Sigmoid colon (tissue), 6 donors: ENCODE measurements at regions not wholly inside any gene's neighbourhood (a gene's known extent, or its start where the extent isn't known, plus 50 kb on each side); places are given as distances from the start of the nearest gene placed in this dataset.

Experiments
- DNase-seq: peaks from one replicate; pipeline ENCODE4 v3.0.0-alpha.2; 2019
- H3K27ac ChIP-seq, 4 donors: fragments of 200-600 bp; sonication (generic); one replicate each; pipeline ENCODE4 v1.5.1; 2016 to 2019; ENCODE audit warnings: mild to moderate bottlenecking in 1 of 4
- H3K27me3 ChIP-seq, 3 donors: fragments of 200-600 bp; sonication (generic); one replicate each; pipeline ENCODE4 v1.5.1; 2019; ENCODE audit warnings: mild to moderate bottlenecking in 1 of 3
- H3K36me3 ChIP-seq, 4 donors: fragments of 200-600 bp; sonication (generic); one replicate each; pipeline ENCODE4 v1.5.1; 2016 to 2019
- H3K4me1 ChIP-seq, 4 donors: fragments of 200-600 bp; sonication (generic); one replicate each; pipeline ENCODE4 v1.5.1; 2017 to 2019
- H3K4me3 ChIP-seq, 4 donors: fragments of 200-600 bp; sonication (generic); one replicate each; pipeline ENCODE4 v1.5.1; 2017 to 2019; ENCODE audit warnings: mild to moderate bottlenecking in 2 of 4, moderate library complexity in 1 of 4
- H3K9me3 ChIP-seq, 4 donors: fragments of 200-600 bp in 3 of 4; sonication (generic) in 3 of 4; one replicate each; pipeline versions ENCODE4 v1.5.1 to v1.6.1; 2013 to 2019
- EP300 ChIP-seq, 4 donors: sonication (generic); formaldehyde crosslinking; IDR thresholded peaks; one replicate each; pipeline ENCODE4 v1.6.1; 2017; ENCODE audit warnings: antibody characterized with exemption in 4 of 4
- POLR2A ChIP-seq, 2 donors: fragments of 450-650 bp; IDR thresholded peaks; one replicate each; pipeline ENCODE4 v1.6.1; 2016; ENCODE audit warnings: antibody characterized with exemption in 2 of 2, mild to moderate bottlenecking in 2 of 2, moderate library complexity in 2 of 2
- POLR2AphosphoS5 ChIP-seq, 4 donors: sonication (generic); formaldehyde crosslinking; IDR thresholded peaks; one replicate each; pipeline ENCODE4 v1.6.1; 2017; ENCODE audit warnings: antibody characterized with exemption in 4 of 4
- WGBS, 2 donors: extraction: QIAGEN DNeasy Blood & Tissue Kit; methylation state at CpG; one replicate each; pipeline ENCODE4 v1.1.7; 2013; 5-methylcytosine and 5-hydroxymethylcytosine counted together
- intact Hi-C: fragments of 100-400 bp; cut with DNase I; formaldehyde crosslinking; loops from one replicate; pipeline ENCODE4 v1.15.1; 2023
- TF ChIP-seq, protein P1 (sequence below), 4 experiments: fragments of 450-650 bp in 3 of 4; fragments of 200-600 bp in 1 of 4; IDR thresholded peaks; one replicate each; pipeline ENCODE4 v1.5.1; 2016 to 2019; ENCODE audit warnings: antibody characterized with exemption in 4 of 4, mild to moderate bottlenecking in 3 of 4, moderate library complexity in 2 of 4
- donor health status: healthy with polysubstance abuse.
- donor health status: healthy.

DNA sequence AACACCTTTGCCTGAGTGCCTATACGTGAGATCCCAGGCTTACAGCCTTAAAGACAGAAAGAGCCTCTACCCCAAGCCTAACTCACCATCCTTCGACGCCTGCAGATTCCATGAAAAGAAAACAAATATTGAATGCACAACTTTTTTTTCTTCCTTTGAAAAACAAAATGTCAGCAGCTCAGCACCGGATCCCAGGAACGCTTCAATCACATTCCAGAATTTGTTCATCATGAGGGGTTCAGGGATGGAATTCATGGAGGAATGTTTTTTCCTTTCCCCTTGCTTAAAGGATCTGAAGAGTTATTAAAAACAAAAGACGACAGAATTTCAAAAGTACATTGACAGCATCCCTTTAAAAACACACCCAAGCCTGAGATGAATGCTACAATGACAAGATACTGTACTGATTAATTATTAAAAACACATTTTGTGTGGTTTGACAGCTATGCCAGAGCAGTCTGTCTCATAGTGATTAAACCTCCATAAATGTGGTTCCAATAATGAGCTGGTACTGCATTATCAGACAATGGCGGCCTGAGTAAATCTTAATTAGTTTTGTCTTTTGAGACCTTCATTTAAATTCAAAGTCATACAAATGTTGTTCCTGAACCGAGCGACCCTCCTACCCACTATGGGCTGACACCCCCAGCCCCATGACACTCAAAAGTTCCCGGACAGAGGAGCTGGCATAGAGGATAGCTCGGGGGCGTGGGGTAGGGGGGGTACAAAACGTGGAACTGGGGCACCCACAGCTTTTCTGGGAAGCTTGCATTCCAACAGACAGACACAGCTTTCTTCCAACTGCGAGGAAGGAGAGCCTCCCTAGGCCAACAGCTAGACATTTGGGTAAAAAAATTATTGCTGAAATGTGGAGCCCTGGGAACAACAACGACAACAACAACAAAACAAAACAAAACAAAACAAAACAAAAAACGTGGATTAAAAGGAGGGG, 227.5 kb downstream of the TTC32 start:
- H3K36me3 ChIP-seq, result no peaks in the 10 kb centered on the region
- WGBS, 2 donors, result 78 to 83% methylated on average over 16 of the region's 16 CpGs
- H3K27me3 ChIP-seq, result peaks cover 0 to 10% (median 0%) of the 10 kb centered on the region in 3 donors
- no peaks in the 10 kb centered on the region for H3K9me3 ChIP-seq
- intact Hi-C loops, result no loop called here
- H3K4me3 ChIP-seq, result no peak overlapping the region
- H3K4me1 ChIP-seq, result peaks cover 0 to 18% (median 17%) of the 10 kb centered on the region in 4 donors
- DNase-seq, result no peak
- TF ChIP-seq POLR2A (IDR thresholded peaks at IDR 0.05) (no peak), POLR2AphosphoS5 (IDR thresholded peaks at IDR 0.05) (no peak), EP300 (IDR thresholded peaks at IDR 0.05) (no peak)
- TF ChIP-seq, protein P1, sequence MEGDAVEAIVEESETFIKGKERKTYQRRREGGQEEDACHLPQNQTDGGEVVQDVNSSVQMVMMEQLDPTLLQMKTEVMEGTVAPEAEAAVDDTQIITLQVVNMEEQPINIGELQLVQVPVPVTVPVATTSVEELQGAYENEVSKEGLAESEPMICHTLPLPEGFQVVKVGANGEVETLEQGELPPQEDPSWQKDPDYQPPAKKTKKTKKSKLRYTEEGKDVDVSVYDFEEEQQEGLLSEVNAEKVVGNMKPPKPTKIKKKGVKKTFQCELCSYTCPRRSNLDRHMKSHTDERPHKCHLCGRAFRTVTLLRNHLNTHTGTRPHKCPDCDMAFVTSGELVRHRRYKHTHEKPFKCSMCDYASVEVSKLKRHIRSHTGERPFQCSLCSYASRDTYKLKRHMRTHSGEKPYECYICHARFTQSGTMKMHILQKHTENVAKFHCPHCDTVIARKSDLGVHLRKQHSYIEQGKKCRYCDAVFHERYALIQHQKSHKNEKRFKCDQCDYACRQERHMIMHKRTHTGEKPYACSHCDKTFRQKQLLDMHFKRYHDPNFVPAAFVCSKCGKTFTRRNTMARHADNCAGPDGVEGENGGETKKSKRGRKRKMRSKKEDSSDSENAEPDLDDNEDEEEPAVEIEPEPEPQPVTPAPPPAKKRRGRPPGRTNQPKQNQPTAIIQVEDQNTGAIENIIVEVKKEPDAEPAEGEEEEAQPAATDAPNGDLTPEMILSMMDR (IDR thresholded peaks at IDR 0.05), result no peak
- H3K27ac ChIP-seq, result no peak overlapping the region

DNA sequence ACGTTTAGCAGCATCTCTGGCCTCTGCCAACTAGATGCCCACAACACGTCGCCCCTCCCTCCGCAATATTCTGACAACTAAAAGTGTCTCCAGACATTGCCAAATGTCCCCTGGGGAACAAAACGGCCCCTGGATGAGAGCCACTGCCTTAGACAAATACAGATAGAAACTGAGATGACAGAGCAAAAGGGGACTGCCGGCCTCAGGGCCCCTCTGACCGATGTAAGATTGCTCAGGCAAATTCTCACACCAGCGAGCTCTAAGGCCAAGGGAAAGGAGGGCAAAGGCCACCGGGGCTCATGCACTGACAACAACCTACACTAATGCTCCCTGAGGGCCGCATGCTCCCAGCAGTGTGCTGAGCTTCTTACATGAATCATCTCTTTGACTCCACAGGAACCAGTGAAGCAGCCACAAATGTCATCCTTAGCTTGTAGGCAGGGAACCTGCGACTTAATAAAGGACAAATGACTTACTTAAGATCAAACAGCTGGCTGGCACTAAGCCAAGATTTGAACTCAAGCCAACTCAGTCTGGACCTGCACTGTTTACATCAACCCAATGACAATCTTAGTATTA, 228.5 kb downstream of the TTC32 start:
- intact Hi-C loops, result no loop called here
- no peak for TF ChIP-seq EP300 (IDR thresholded peaks at IDR 0.05)
- TF ChIP-seq, protein P1 (IDR thresholded peaks at IDR 0.05), result no peak
- TF ChIP-seq POLR2AphosphoS5 (IDR thresholded peaks at IDR 0.05), result no peak
- TF ChIP-seq POLR2A (IDR thresholded peaks at IDR 0.05), result no peak
- Histone ChIP-seq H3K4me3 (no peak overlapping the region), H3K27me3 (peaks cover 0 to 13% (median 0%) of the 10 kb centered on the region in 3 donors), H3K4me1 (peaks cover 0 to 21% (median 18%) of the 10 kb centered on the region in 4 donors), H3K27ac (no peak overlapping the region), H3K36me3 (no peaks in the 10 kb centered on the region), H3K9me3 (no peaks in the 10 kb centered on the region)
- DNase-seq, result no peak
- WGBS, 2 donors, result 45 to 68% methylated on average over 11 of the region's 11 CpGs

DNA sequence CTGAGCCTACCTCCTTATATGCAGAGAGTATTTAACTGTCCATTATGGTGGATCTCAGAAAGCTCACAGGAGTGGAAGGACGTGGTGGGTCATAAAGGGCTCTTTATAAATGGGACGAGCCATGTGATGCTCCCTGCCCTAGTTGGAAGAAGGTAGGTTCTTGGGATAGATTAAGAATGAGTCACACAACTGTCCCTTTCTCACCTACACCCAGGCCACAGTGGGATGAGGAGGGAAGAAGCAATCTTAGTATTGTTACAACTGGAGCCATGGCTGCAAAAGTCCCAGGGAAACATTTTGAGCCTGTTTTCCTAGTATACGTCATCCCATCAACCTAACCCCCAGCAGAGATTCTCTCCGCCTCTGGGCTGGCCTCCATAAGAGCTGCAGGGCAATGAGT, 229.9 kb downstream of the TTC32 start:
- TF ChIP-seq POLR2A (IDR thresholded peaks at IDR 0.05) (no peak), EP300 (IDR thresholded peaks at IDR 0.05) (no peak), POLR2AphosphoS5 (IDR thresholded peaks at IDR 0.05) (no peak)
- TF ChIP-seq, protein P1 (IDR thresholded peaks at IDR 0.05), result no peak
- 74 to 91% methylated on average over 4 of the region's 4 CpGs for WGBS, 2 donors
- H3K27ac ChIP-seq, result no peak overlapping the region
- H3K4me3 ChIP-seq, result no peak overlapping the region
- H3K9me3 ChIP-seq, result no peaks in the 10 kb centered on the region
- DNase-seq, result no peak
- peaks cover 0 to 16% (median 0%) of the 10 kb centered on the region in 3 donors for H3K27me3 ChIP-seq
- intact Hi-C loops, result loop anchor here (2.0 kb wide), 1 partner anchor 695 kb away; no protein-coding TSS in a partner anchor
- H3K36me3 ChIP-seq, result no peaks in the 10 kb centered on the region
- peaks cover 0 to 21% (median 18%) of the 10 kb centered on the region in 4 donors for H3K4me1 ChIP-seq

GRCh38 chr2:19671311-19671710, 230.5 kb downstream of the TTC32 start:
- Histone ChIP-seq H3K4me3 (no peak overlapping the region), H3K9me3 (no peaks in the 10 kb centered on the region), H3K36me3 (no peaks in the 10 kb centered on the region), H3K27ac (no peak overlapping the region), H3K4me1 (peaks cover 0 to 21% (median 18%) of the 10 kb centered on the region in 4 donors), H3K27me3 (peaks cover 0 to 10% (median 0%) of the 10 kb centered on the region in 3 donors)
- TF ChIP-seq EP300 (IDR thresholded peaks at IDR 0.05) (no peak), POLR2AphosphoS5 (IDR thresholded peaks at IDR 0.05) (no peak), POLR2A (IDR thresholded peaks at IDR 0.05) (no peak)
- TF ChIP-seq, protein P1 (IDR thresholded peaks at IDR 0.05), result no peak
- DNase-seq, result no peak
- 75 to 81% methylated on average over 1 of the region's 1 CpG for WGBS, 2 donors
- intact Hi-C loops, result loop anchor here (2.0 kb wide), 1 partner anchor 695 kb away; no protein-coding TSS in a partner anchor
